SU-DHL-6 (cell line): ENCODE measurements at regions not wholly inside any gene's neighbourhood (a gene's known extent, or its start where the extent isn't known, plus 50 kb on each side); places are given as distances from the start of the nearest gene placed in this dataset.

ENCODE experiments used
- H2AFZ ChIP-seq: fragments of 200-600 bp; sonication (generic); 2 replicates; pipeline ENCODE4 v1.6.1; 2014; ENCODE audit warnings: low read depth, mild to moderate bottlenecking, moderate library complexity, mixed read lengths, antibody characterized with exemption, low read length; ENCODE audit not compliant: severe bottlenecking
- H3F3A ChIP-seq: fragments of 200-600 bp; shearing (Covaris generic); 2 replicates; pipeline ENCODE4 v1.6.0; 2016; ENCODE audit warnings: antibody characterized with exemption, mild to moderate bottlenecking; ENCODE audit not compliant: insufficient read depth
- H3K27ac ChIP-seq: fragments of 200-600 bp; sonication (generic); 2 replicates; pipeline ENCODE4 v1.5.1; 2016; ENCODE audit warnings: low read depth, mild to moderate bottlenecking, low read length, moderate library complexity, mixed read lengths
- H3K27me3 ChIP-seq: fragments of 200-600 bp; sonication (generic), shearing (Covaris generic); 2 replicates; pipeline ENCODE4 v1.6.0; 2014; ENCODE audit warnings: mild to moderate bottlenecking, low read length
- H3K36me3 ChIP-seq: fragments of 200-600 bp; sonication (generic); 2 replicates; pipeline ENCODE4 v1.6.1; 2014; ENCODE audit warnings: mild to moderate bottlenecking, low read length, mixed read lengths
- H3K4me2 ChIP-seq: fragments of 300-600, 200-600 bp; shearing (Covaris generic), sonication (generic); 2 replicates; pipeline ENCODE4 v1.6.0; 2014; ENCODE audit warnings: low read length, low read depth, mild to moderate bottlenecking; ENCODE audit not compliant: poor library complexity, severe bottlenecking
- H3K4me3 ChIP-seq: fragments of 200-600 bp; sonication (generic); 2 replicates; pipeline ENCODE4 v1.5.1; 2014; ENCODE audit warnings: antibody characterized with exemption, low read length, mild to moderate bottlenecking, mixed read lengths; ENCODE audit not compliant: insufficient read depth, poor library complexity, severe bottlenecking
- H3K79me2 ChIP-seq: fragments of 200-600 bp; sonication (generic); 2 replicates; pipeline ENCODE4 v1.6.1; 2014; ENCODE audit warnings: mild to moderate bottlenecking, low read length, moderate library complexity; ENCODE audit not compliant: insufficient read depth
- H3K9ac ChIP-seq: fragments of 200-600 bp; sonication (generic); 2 replicates; pipeline ENCODE4 v1.7.0; 2014; ENCODE audit warnings: mild to moderate bottlenecking, low read length
- H3K9me2 ChIP-seq: fragments of 200-600 bp; sonication (generic); replicated peaks from 2 replicates; pipeline ENCODE4 v1.6.1; 2014; ENCODE audit warnings: low read length; ENCODE audit not compliant: insufficient read depth
- H3K9me3 ChIP-seq: fragments of 200-600 bp; sonication (generic); 2 replicates; pipeline ENCODE4 v1.6.1; 2014; ENCODE audit warnings: low read length, mixed read lengths; ENCODE audit not compliant: insufficient read depth
- H4K20me1 ChIP-seq: fragments of 200-600 bp; sonication (generic); 2 replicates; pipeline ENCODE4 v1.6.1; 2014; ENCODE audit warnings: low read depth, mild to moderate bottlenecking, antibody characterized with exemption, low read length, moderate library complexity, mixed read lengths
- EZH2phosphoT487 ChIP-seq: fragments of 200-600 bp; sonication (generic), shearing (Covaris generic); conservative IDR thresholded peaks from 2 replicates; pipeline ENCODE4 v1.6.1; 2018; ENCODE audit warnings: mild to moderate bottlenecking, antibody characterized with exemption, low read length, moderate library complexity, mixed read lengths
- TF ChIP-seq, protein P1 (sequence below): fragments of 200-600 bp; sonication (generic); IDR thresholded peaks from one replicate; pipeline ENCODE4 v1.5.1; 2017; ENCODE audit warnings: antibody characterized with exemption, mild to moderate bottlenecking, low read length, moderate library complexity; ENCODE audit not compliant: insufficient read depth, poor library complexity, severe bottlenecking

DNA sequence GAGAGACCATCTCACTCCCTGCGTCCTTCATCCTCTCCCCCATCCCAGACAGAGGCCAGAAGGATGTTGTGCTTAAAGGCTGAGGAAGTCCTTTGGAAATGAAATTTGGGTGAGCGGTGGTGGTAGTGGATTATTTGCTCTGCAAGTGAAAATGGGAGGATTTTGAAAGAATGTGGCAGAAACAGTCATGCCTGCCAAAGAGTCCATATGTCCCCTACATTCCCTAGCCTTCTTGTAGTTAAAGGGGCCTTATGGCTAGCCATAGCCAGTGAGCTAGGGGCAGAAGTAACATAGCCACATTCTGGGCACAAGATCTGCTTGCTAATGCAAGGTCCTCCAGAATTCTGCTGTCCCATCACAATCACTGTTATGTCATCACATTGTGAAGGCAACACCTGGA, 360.2 kb upstream of the TSHZ3 start:
- H4K20me1 ChIP-seq, result no peaks in the 10 kb centered on the region

DNA sequence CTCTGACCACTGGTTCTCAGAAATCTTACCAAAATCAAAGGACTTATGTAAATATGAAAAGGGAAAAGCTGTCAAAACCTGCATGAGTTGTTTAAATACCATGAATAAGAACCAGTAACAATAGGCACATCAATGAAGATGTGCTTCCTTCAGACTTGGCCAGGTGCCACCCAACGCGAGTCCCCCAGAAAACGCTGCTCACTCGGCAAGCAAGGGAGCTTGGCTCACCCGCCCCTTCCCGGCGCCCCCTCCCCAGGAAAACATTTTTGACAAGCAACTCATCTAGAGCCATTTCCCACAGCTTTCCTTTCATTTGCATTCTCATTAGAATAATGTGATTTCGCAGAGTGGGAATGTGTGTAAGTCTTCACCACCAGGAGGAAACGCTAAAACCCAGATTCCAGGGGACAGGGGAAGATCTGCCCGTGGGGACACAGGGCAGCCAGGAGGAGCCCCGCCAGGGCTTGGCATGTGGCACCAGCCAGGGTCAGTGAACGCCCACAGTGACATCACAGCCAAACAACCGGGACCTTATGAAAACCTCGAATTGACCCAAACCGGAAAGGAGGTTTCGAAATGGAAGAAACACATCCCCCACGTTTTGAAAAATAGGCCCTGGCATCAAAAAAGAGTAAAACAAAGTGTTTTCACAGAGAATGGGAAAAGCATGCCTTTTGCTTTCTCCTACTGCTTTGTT, 366.2 kb upstream of the TSHZ3 start:
- Histone ChIP-seq H3K79me2 (no peaks in the 10 kb centered on the region), H3K9ac (no peak overlapping the region), H3K36me3 (no peaks in the 10 kb centered on the region), H3K4me3 (no peak overlapping the region), H3K27me3 (no peaks in the 10 kb centered on the region), H3F3A (no peaks in the 10 kb centered on the region), H3K27ac (no peak overlapping the region), H4K20me1 (no peaks in the 10 kb centered on the region), H2AFZ (no peak overlapping the region), H3K4me2 (no peak overlapping the region), H3K9me3 (no peaks in the 10 kb centered on the region), H3K9me2 (no peaks in the 10 kb centered on the region)
- TF ChIP-seq EZH2phosphoT487, result no peak
- TF ChIP-seq, protein P1, sequence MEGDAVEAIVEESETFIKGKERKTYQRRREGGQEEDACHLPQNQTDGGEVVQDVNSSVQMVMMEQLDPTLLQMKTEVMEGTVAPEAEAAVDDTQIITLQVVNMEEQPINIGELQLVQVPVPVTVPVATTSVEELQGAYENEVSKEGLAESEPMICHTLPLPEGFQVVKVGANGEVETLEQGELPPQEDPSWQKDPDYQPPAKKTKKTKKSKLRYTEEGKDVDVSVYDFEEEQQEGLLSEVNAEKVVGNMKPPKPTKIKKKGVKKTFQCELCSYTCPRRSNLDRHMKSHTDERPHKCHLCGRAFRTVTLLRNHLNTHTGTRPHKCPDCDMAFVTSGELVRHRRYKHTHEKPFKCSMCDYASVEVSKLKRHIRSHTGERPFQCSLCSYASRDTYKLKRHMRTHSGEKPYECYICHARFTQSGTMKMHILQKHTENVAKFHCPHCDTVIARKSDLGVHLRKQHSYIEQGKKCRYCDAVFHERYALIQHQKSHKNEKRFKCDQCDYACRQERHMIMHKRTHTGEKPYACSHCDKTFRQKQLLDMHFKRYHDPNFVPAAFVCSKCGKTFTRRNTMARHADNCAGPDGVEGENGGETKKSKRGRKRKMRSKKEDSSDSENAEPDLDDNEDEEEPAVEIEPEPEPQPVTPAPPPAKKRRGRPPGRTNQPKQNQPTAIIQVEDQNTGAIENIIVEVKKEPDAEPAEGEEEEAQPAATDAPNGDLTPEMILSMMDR, result no peak

More for the DNA sequence above, 360.2 kb upstream of the TSHZ3 start:
- TF ChIP-seq, protein P1, result no peak
- no peak for TF ChIP-seq EZH2phosphoT487
- H3K27me3 ChIP-seq, result no peaks in the 10 kb centered on the region
- no peak overlapping the region for H3K9ac ChIP-seq
- H3K79me2 ChIP-seq, result no peaks in the 10 kb centered on the region
- no peaks in the 10 kb centered on the region for H3K36me3 ChIP-seq
- no peaks in the 10 kb centered on the region for H3F3A ChIP-seq
- no peaks in the 10 kb centered on the region for H3K9me3 ChIP-seq
- H3K4me2 ChIP-seq, result no peak overlapping the region
- no peaks in the 10 kb centered on the region for H3K9me2 ChIP-seq
- H2AFZ ChIP-seq, result no peak overlapping the region
- no peak overlapping the region for H3K4me3 ChIP-seq
- no peak overlapping the region for H3K27ac ChIP-seq

DNA sequence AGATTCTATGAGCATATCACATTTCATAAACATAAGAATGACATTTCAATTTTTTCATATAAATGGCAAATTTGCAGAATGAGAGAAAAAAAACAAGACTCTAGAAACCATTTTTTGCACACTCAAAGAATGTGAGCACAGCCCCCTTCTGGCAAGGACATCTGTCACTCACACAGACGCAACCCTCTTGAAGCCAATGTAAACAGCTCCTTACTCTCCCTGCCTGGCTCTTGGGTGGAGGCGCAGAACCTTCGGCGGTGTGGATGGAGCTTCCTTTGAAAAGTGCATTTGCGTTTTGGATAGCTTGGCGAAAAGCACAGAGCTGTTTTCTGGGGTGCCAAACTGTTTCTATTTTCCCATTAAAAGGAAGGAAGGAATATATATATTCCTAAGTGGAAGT, 367.6 kb upstream of the TSHZ3 start:
- Histone ChIP-seq H3K9ac (no peak overlapping the region), H3K4me3 (no peak overlapping the region), H4K20me1 (no peaks in the 10 kb centered on the region), H3K27ac (no peak overlapping the region), H2AFZ (no peak overlapping the region), H3K27me3 (no peaks in the 10 kb centered on the region), H3K36me3 (no peaks in the 10 kb centered on the region), H3F3A (no peaks in the 10 kb centered on the region), H3K4me2 (no peak overlapping the region), H3K9me2 (no peaks in the 10 kb centered on the region), H3K9me3 (no peaks in the 10 kb centered on the region), H3K79me2 (no peaks in the 10 kb centered on the region)
- TF ChIP-seq, protein P1, result no peak
- no peak for TF ChIP-seq EZH2phosphoT487
